ENCODE measurements at regions not wholly inside any gene's neighbourhood (a gene's known extent, or its start where the extent isn't known, plus 50 kb on each side); places are given as distances from the start of the nearest gene placed in this dataset.

DNA sequence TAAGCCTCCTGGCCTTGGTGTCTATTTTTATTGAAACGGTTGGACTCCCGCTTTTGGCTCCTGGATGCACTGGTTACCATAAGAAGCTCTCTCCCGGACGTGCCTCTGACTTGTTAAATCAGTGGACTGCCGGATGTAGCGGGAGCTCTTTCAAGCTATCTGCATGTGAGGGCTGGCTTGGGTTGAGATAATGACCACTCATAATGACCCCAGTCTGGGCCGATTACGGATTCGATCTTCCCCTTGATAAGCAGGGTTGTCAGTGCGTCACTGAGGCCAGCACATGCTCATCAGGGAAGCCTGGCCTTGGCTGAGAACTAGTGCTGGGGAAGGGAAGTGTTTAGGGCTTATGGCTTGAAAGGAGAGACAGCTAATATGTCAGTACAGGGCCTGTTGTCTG is 528.1 kb downstream of the CDH26 start:
- no peak for DNase-seq

DNA sequence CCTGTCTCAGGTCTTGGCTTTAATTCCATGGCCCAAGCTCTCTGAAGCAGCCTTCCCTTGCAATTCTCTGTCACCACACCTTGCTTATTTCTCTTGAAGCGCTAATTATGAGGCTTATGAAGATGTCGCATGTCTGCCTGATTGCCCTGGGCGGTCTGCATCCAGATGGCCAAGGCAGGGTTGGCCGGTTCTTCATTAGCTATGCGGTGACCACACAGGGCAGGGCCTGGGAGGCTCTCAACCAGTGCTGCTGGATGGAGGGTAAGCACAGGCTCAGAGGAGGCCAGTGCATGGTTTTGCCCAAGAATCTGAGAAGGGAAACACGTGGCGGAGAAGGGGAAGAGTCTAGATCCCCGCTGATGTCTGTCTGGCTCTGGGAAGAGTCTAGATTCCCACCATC is 528.7 kb downstream of the CDH26 start:
- no peak for DNase-seq

DNA sequence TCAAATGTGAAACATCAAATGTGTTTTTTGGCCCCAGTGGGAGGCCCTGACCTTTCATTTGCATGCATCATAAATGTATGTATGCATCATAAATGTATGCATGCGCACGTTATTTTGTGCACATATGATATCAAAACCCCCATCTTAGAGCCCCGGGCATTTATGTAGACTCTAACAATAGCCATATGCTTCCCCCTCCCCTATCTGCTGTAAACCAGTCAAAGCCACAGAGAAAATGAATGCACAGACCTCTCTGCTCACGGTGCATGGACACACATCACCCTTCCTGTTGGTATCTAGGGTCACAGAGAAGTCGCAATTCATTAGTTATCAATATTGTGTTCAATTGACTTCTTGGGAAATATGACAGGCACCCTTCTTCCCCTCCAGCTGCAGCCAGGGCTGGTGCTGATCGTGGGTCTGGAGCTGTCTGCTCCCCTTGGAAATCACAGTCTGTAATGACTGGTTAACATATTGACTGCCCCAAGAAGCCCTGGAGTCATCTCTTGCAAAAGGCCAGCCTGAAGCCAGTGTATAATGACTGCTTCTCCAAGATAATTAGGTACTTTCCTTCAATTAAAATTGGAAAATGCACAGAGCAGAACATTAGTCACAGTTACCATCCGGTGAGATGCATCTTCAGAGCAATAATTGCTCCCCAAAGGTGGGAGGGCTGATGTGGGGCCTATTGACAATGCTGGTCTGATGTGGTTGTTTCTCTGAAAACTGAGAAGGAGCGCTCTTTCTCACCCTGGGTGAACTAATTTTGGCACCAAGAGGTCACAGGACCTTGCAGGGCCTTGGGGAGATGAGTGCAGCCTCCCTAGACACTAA is 532.2 kb downstream of the CDH26 start:
- DNase-seq = no peak

DNA sequence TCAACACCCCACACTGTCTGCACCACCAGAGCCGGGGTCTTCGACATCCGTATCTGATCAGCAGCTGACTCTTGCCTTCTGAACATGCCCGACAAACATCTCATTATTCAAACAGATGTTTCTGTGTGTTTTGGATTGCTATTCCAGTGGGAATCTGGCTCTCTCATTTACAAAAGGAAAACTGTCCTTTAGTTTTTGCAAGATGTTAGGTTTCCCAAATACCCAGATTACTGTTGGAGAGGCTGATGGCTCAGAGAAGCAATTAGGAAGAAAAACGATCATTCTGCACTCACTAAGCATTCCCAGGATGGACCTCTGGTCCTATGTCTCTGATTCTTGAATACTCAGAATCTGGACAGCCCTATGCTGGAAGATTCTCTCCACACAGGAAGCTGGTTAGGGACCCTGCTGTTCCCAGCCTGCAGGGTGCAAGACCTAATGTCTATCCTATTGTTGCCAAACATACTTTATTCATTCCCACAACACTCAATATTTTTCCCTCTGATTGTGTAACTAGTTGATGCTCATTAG is 532.9 kb downstream of the CDH26 start:
- DNase-seq = no peak

DNA sequence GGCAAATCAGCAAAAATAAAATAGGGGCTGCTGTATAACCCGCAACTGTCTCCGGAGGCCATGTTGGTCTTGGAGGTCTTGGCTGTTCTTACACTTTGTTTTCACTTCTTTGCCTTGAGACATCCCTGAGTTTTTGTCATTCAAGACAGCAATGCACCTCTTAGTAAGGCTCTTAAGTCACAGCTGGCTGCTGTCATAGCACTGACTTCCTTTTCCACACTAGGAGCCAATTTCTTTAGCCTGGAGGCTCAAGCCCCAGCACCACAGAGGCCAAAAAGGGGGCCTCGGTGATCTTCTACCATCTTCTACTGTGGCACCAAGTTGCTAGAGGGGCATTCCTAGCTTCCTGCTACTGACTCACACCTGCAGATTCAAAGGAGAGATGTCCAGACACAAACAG is 536.3 kb downstream of the CDH26 start:
- no peak for DNase-seq

DNA sequence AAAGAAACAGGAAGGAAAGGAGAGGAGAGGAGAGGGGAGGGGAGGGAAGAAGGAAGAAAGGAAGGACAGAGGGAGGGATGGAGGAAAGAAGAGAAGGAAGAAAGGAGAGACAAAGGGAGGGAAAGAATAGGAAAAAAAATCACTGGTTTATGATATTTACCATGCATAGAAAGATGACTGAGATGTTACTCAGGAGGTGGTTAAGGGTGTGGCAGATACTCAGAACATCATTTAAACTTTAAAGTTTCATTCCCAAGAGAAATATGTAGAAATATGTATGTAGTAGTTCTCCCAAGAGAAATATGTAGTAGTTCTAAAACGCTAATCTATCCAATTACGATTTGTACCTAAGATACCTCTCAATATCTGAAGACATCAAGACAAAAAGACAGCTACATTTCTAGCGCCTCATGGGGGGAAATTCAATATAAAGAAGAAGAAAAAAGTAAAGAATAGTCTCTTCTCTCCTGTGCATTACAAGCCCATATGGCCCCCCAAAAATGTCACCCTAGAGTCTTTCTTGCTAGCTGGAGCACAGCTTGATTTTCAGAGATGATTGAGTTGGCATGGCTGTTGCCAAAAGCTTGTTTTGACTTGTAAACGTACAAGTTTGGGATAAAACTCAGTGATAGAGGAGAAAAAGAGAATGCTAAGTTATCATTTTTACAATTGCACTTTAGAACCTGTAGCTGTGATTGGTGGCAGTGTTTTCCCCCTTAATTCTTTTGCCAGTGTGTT is 539.2 kb downstream of the CDH26 start:
- DNase-seq = no peak

DNA sequence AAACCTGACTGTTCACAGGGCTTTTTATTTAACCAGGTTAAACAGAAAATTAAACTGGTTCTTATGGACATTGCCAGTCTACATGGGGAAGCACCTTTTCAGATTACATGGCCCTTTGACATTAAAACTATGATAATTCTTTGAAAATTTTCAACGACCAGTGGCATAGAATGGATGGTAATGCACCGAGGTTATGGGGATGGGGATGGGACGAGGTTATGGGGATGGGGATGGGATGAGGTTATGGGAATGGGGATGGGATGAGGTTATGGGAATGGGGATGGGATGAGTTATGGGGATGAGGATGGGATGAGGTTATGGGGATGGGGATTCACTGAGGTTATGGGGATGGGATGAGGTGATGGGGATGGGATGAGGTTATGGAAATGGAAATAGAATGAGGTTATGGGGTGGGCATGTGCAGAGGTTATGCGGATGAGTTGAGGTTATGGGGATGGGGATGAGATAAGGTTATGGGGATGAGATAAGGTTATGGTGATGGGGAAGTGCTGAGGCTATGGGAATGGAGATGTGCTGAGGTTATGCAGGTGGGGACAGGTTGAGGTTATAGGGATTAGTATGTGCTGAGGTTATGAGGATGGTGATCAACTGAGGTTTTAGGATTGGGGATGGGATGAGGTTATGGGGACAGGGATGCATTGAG is 541.9 kb downstream of the CDH26 start:
- no peak for DNase-seq

DNA sequence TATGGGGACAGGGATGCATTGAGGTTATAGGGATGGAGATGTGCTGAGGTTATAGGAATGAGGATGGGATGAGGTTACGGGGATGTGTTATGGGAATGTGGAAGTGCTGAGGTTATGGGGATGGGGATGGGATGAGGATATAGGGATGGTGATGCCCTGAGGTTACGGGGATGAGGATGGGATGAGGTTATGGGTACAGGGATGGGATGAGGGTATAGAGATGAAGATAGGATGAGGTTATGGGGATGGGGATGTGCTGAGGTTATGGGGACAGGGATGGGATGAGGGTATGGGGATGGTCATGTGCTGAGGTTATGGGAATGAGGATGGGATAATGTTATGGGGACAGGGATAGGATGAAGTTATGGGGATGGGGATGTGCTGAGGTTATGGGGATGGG is 542.8 kb downstream of the CDH26 start:
- no peak for DNase-seq

DNA sequence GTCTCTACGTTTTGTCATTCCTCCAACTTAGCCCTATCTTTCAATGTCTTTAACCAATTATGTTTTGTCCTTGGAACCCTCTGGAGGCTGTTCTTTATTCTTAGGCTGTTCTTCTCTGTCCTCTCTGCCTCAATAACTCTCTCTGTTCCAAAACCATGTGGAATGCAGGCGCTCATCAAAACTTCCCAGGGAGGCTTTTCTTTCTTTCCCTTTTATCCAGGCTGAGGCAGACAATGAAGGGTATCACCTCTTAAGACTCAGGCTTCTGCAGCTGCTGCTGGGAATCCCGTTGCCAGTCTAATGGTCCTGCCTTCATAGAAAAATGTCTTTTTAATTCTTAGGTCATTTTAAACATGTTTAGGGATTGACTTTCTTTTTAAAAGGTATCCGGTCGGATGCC is 544.7 kb downstream of the CDH26 start:
- DNase-seq = no peak

DNA sequence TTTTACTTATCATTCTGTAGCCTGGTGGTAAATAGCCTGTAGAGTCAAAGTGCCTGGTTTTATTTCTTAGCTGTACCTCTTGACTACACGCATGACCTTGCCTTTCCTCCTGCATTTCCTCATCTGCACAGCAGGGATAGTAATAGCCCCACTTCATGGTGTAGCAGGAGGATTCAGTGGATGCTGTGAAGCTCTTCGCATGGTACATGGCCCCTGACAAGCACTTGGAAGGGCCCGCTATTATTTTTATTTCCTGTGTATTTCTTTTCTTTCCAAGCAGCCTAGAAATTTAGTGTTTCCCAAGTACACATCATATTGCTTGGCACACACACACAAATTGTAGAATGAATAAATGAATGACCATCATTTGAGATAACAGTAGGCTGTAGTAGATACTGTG is 547.2 kb downstream of the CDH26 start:
- DNase-seq = no peak

DNA sequence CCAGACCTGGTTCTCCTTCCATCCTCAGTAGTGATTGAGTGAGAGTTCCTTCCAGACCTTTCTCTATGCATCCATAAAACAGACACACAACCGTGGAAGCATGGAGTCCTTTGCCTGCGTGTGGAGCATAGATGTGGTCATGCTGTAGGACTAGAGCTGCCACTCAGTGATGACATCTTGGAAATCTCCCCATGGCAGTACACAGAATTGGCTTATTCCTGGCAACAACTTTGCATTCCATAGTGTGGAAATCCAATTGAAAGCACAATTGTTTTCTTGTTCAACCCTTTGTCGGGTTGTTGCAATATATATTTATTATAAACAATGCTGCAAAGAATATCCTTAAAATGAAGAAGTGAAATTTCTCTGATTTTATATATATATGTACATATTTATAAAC is 547.8 kb downstream of the CDH26 start:
- DNase-seq = no peak

DNA sequence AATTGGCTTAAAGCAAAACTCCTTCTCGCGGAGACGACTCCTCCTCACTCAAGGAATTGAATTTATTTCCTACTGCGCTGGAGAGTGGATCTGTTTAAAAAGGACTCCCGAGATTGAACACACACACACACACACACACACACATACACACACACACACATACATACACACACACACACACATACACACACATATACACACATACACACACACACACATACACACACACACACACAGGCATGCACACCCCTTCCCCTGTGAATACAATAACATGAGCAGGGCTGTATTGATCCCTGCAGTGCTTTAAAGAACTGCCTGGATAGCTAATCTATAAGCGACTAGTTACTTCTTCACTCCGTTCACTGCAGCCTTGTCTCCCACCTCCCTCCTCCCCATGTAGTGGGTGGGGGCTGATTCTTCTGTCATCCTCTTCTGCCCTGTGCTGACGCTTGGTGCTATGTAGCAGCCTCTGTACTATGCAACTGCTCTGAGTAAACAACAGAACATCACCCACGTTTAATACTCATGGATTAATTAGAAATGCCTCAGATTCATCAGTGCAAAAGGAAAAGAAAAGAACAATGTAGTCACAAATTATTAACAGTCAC is 549.0 kb downstream of the CDH26 start:
- DNase-seq = no peak

DNA sequence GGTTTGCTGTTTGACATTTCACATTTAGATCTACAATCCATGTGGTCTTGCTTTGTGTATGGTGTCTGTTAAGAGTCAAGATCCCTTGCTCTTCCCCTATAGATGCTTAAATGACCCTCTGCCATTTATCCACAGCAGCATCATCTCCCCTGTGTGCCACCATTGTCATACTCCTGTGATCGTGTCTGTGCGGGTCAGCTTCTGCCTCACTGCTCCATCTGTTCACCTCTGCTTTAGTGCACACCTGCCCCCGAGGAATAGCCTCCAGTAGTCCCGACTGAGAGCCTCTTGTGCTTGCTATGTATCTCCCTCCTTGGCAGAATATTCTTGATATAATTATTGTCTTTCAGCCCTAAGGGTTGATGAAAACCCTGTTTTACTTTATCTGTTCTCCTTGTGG is 551.2 kb downstream of the CDH26 start:
- DNase-seq = no peak

DNA sequence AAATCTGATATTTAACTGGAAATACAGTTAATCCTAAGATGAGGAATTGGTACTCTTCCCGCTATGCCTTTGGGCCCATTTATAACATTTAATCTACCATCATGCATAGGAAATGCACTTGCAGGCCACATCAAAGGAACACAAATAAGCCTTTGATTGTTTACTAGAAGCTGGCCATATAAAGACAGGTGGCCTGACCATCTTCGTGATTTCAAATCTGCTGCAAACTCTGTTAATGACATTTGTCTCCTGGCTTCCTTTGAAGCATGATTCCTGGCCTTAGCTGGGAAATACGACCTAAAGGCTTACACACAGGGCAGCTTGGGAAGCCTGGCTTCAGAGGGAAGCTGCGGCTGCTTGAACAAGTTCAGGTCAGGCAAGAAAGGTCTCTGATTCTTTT is 552.1 kb downstream of the CDH26 start:
- DNase-seq = no peak

DNA sequence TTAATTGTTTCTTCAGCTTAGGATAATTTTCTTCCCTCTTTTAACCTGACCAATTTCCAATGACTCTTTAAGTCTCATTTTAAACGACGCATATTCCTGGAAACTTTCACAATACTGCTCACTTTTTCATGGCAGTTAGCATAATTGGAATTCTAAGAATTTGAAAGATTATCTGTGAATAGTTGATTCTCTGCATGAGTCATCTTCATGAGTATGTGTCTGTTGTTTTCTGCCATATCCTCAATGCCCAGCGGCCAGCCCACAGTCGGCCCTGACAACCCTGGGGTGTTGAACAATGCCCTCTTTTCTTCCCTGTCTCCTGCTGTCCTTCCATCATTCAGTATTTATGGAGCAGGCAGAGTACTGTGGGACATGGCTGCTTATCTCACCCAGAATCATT is 554.2 kb downstream of the CDH26 start:
- DNase-seq = no peak

DNA sequence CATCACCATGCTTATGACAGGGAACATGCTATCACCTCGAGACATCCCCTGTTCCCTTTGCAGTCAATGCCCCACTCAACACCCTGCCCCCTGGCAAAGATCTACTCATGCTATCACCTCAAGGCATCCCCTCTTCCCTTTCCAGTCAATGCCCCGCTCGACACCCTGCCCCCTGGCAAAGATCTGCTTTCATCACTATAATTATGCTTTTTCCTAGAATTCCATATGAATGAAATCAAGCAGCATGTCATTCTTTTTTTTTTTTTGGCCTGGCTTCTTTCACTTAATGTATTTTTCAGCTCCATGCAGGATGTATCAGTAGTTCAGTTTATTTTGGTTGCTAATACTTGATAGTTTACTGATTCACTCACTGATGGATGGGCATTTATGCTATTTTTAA is 554.9 kb downstream of the CDH26 start:
- DNase-seq = no peak

DNA sequence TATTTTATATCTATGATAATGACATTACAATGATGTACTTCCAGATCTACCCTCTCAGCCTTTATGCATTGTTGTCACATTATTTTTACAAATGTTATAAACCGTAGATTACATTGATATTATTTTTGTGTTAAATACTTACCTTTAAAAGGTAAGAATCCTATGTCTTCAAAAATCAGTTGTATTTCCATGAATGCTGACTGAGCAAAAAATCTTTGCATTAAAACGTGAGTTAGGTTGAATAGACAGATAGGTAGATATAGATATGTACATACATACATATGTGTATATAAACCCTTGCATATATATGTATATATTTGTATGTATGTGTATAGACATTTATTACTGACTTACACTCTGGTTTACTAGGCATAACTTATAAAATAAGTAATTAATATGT is 558.2 kb downstream of the CDH26 start:
- DNase-seq = no peak

DNA sequence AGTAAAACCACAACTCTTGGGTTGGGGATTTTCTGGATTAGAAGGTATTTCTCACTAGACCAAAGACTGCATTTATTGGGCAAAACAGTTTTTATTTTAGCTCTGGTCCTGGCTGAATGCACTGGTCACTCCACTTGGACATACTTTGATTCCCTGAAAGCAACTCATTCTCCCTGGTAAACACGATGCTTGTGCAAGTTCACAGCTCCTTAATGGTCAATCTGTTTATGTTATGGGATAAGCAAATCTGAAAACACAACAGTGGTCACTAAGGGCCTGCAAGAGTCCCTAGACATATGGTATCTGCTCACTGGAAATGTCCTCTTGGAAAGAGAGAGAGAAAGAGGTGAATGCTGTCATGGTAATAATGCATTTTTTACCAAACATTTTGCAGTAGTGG is 559.8 kb downstream of the CDH26 start:
- no peak for DNase-seq

DNA sequence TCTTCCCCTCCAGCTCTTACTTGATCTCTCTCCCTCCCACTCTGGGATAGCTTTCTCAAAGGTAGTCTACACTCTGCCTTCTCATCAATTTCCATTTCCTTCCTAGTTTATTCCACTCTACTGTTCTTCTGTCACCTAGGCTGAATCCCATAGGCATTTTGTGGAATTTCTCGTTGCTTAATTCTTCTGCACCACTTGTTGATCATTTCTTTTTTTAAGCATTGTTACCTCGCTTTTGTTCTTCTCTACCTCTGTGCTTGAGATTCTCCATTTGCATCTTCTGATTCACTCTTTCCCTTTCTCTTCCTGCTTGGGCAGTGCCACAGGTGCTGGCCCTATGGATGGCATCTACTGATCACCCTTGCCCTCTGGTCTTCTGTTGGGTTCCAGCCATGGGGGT is 567.2 kb downstream of the CDH26 start:
- no peak for DNase-seq

DNA sequence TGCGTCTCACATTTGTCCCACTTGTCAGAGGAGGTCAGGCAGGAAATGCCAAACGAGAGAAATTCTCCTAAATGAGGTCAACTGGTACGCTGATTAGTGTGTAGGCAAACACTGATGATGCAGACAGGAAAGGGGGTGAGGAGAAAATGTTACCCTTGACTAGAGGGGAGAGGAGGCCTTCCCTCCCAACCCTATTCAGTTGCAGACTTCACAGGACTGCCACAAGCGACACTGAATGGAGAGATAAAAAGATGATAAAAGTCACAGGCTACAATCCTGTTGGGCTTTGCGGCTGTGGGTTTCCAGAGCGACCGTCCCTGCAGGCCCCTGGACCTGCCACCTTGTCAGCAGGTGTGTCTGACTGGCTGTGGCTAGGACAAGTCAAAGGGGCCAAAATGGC is 569.4 kb downstream of the CDH26 start:
- DNase-seq = no peak

DNA sequence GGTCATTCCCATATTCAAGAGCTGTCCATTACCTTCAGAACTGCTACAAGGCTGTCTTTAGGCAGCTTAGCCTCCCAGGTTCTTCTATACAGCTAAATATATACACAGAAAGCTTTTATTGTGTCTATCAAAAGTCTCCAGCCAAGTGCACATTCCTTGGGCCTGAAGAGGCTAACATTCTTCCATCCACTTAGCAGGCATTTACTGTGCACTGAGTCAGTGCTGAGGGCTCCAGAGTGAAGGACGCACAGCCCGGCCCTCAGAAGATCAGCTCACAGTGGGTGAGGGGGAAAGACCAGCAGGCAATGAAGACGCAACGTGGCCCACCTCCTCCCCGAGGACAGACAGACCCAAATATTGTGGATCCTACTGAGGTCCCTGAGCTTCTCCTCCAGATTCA is 569.9 kb downstream of the CDH26 start:
- no peak for DNase-seq

DNA sequence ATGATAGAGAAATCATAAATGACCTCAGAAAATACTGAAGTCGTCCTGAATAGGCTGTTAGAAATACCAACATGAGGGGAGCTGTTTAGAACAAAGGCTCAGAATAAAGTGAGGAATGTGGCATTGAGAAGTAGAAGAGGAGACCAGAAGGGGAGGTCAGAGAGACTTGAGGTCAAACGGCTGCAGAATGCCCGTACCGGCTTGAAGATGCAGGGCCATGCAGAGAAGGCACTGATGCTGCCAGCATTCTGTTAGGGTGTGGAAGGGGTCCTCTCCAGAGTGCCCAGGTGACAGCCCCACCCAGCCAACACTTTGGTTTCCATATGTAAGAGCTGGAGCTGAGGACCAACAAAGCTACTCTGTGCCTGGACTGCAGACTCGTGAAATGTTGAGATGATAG is 570.9 kb downstream of the CDH26 start:
- no peak for DNase-seq

DNA sequence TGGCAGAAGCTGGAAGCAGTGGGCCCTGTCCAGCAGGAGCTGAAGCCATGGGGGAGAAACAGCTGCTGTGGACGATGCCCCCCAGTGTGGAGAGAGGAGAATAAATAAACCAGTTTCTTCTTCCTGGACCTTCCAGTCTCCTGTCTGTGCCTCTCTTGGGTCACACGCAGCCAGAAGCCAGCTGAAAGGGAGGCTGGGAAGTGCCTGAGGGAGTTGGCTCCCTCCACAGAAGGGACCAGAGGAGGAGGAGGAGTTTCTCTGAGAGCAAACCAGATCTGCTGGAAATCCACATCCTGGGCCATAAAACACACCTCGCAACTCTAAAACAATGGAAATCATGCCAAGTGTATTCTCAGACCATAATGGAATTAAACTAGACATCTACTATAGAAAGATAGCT is 577.0 kb downstream of the CDH26 start:
- DNase-seq = no peak
